ENCODE measurements at regions not wholly inside any gene's neighbourhood (a gene's known extent, or its start where the extent isn't known, plus 50 kb on each side); places are given as distances from the start of the nearest gene placed in this dataset.

- TF ChIP-seq CTCF (IDR thresholded peaks at IDR 0.05; ENCODE audit: low read depth, low read length, poor library complexity, severe bottlenecking) (no peak), EZH2phosphoT487 (IDR thresholded peaks at IDR 0.05; ENCODE audit: borderline replicate concordance, low read length) (no peak)
Measured at GRCh38 chr2:128689971-128690370, 371.3 kb upstream of the HS6ST1 start.

Data from DOHH2 (cell line).